ENCODE measurements at regions not wholly inside any gene's neighbourhood (a gene's known extent, or its start where the extent isn't known, plus 50 kb on each side); places are given as distances from the start of the nearest gene placed in this dataset.

DNA sequence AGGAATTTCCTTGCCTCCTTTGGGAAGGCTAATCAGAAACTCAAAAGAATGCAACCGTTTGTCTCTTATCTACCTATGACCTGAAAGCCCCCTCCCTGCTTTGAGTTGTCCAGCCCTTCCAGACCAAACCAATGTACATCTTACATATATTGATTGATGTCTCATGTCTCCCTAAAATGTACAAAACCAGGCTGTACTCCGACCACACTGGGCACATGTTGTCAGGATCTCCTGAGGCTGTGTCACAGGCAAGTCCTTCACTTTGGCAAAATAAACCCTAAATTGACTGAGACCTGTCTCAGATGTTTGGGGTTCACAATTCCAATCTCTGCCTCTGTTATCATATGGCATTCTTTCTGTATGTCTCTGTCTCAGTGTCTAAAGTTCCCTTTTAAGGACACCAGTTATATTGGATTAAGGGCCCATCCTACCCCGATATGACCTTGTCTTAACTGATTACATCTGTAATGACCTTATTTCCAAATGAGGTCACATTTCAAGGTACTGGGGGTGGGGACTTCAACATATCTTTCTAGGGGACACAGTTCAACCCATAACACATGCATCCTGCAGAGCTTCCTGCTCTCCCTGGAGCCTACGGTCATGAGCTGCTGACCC lies 513.5 kb upstream of the JARID2 start:
- Histone ChIP-seq H3K4me1 (ENCODE audit: control insufficient read depth, insufficient read depth, low read depth, low read length) (peaks cover 4% of the 10 kb centered on the region), H2AK5ac (ENCODE audit: low read length, severe bottlenecking) (no peak overlapping the region), H3K79me1 (replicated peaks; ENCODE audit: low read length, poor library complexity, severe bottlenecking) (no peaks in the 10 kb centered on the region), H3K23ac (ENCODE audit: low read length in 2 of 2) (peak overlapping the region in 1 of 2 experiments; percentile 9), H3K9me3 (ENCODE audit: control insufficient read depth, low read length) (no peaks in the 10 kb centered on the region), H2BK12ac (ENCODE audit: low read length in 2 of 2) (peak overlapping the region; percentile 68 to 75), H3K36me3 (ENCODE audit: control insufficient read depth in 1 of 2, insufficient read depth in 2 of 2, low read depth in 1 of 2, low read length in 2 of 2) (no peaks in the 10 kb centered on the region), H3K4me3 (ENCODE audit: insufficient read depth in 1 of 2, low read depth in 1 of 2, low read length in 2 of 2) (peak overlapping the region in 1 of 2 experiments; percentile 1), H3K14ac (ENCODE audit: low read length in 2 of 2) (no peak overlapping the region), H3K4me2 (ENCODE audit: low read length, poor library complexity, severe bottlenecking) (no peak overlapping the region), H4K8ac (ENCODE audit: low read length) (no peak overlapping the region), H3K18ac (ENCODE audit: low read depth in 1 of 2, low read length in 2 of 2) (peak overlapping the region; percentile 54 to 69), H2AFZ (ENCODE audit: low read depth, low read length) (no peak overlapping the region), H4K91ac (ENCODE audit: low read length) (no peak overlapping the region), H2BK120ac (ENCODE audit: low read depth, low read length) (peak overlapping the region; percentile 43), H3K27ac (ENCODE audit: low read length, poor library complexity, severe bottlenecking) (no peak overlapping the region), H3K27me3 (ENCODE audit: control insufficient read depth in 1 of 2, insufficient read depth in 1 of 2, low read length in 2 of 2) (no peaks in the 10 kb centered on the region), H2BK15ac (ENCODE audit: low read depth, poor library complexity, severe bottlenecking) (no peak overlapping the region), H2BK5ac (ENCODE audit: low read depth, low read length, poor library complexity, severe bottlenecking) (no peak overlapping the region), H3K4ac (ENCODE audit: low read depth in 1 of 2, low read length in 2 of 2) (peak overlapping the region in 1 of 2 experiments; percentile 32), H3K9ac (ENCODE audit: low read length) (peak overlapping the region; percentile 70)
- WGBS, result 56% methylated on average over 4 of the region's 4 CpGs
- DNase-seq, result no peak

DNA sequence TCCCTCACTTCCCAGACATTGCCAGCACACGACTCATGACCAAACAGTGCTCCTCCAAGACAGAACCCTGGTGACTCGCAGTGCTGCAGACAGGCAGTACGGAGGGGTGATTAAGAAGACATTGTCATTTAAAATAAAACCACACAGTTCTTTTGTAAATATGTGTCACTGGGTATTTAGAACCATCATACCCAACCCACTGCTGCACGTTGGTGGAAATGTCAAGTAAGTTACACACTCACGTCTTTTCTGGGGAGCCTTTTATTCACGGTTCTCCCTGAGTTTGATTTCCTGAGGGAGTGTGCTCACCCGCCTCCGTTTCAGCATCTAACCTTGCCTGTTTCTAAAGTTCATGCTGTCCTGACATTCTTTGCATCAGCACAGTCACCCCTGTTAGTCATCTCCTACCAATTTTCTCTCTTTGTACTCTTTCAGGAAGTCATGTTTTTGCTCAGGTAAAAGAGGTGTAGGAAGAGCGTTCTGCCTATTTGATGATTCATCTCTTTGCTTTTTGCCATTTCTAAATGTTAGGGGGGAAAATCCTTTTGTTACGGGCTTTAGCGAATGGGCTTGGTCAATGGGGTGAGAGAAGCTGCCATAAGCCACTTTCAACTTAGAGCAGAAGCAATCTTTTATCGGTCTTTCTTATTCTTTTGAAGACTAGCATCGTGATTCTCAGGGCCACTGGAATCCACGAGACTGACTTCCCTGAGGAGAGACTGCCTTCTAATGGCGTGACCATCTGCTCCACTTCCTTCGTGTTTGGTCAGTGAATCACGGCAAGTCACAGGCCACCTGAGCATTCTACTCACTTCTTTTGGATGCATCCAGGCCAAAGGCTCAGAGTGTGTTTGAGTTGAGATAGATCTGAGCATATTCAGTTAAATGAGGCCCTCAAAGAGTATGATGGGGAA lies 512.8 kb upstream of the JARID2 start:
- peak overlapping the region in 1 of 2 experiments; percentile 9 for H3K23ac ChIP-seq (ENCODE audit: low read length in 2 of 2)
- peaks cover 4% of the 10 kb centered on the region for H3K4me1 ChIP-seq (ENCODE audit: control insufficient read depth, insufficient read depth, low read depth, low read length)
- no peak overlapping the region for H3K27ac ChIP-seq (ENCODE audit: low read length, poor library complexity, severe bottlenecking)
- H4K8ac ChIP-seq (ENCODE audit: low read length), result peak overlapping the region; percentile 71
- no peaks in the 10 kb centered on the region for H3K27me3 ChIP-seq (ENCODE audit: control insufficient read depth in 1 of 2, insufficient read depth in 1 of 2, low read length in 2 of 2)
- peak overlapping the region; percentile 54 to 69 for H3K18ac ChIP-seq (ENCODE audit: low read depth in 1 of 2, low read length in 2 of 2)
- H3K9me3 ChIP-seq (ENCODE audit: control insufficient read depth, low read length), result no peaks in the 10 kb centered on the region
- H3K4me3 ChIP-seq (ENCODE audit: insufficient read depth in 1 of 2, low read depth in 1 of 2, low read length in 2 of 2), result peak overlapping the region in 1 of 2 experiments; percentile 1
- WGBS, result 49% methylated on average over 14 of the region's 17 CpGs
- H2BK15ac ChIP-seq (ENCODE audit: low read depth, poor library complexity, severe bottlenecking), result no peak overlapping the region
- no peak overlapping the region for H4K91ac ChIP-seq (ENCODE audit: low read length)
- H2BK12ac ChIP-seq (ENCODE audit: low read length in 2 of 2), result peak overlapping the region; percentile 57 to 75
- peak overlapping the region in 1 of 2 experiments; percentile 32 for H3K4ac ChIP-seq (ENCODE audit: low read depth in 1 of 2, low read length in 2 of 2)
- H3K14ac ChIP-seq (ENCODE audit: low read length in 2 of 2), result peak overlapping the region in 1 of 2 experiments; percentile 61
- H3K9ac ChIP-seq (ENCODE audit: low read length), result peak overlapping the region; percentile 70
- no peak overlapping the region for H2BK120ac ChIP-seq (ENCODE audit: low read depth, low read length)
- H2AK5ac ChIP-seq (ENCODE audit: low read length, severe bottlenecking), result no peak overlapping the region
- H3K79me1 ChIP-seq (replicated peaks; ENCODE audit: low read length, poor library complexity, severe bottlenecking), result no peaks in the 10 kb centered on the region
- H3K4me2 ChIP-seq (ENCODE audit: low read length, poor library complexity, severe bottlenecking), result no peak overlapping the region
- H2AFZ ChIP-seq (ENCODE audit: low read depth, low read length), result no peak overlapping the region
- no peaks in the 10 kb centered on the region for H3K36me3 ChIP-seq (ENCODE audit: control insufficient read depth in 1 of 2, insufficient read depth in 2 of 2, low read depth in 1 of 2, low read length in 2 of 2)
- DNase-seq, result peak; percentile 76
- no peak overlapping the region for H2BK5ac ChIP-seq (ENCODE audit: low read depth, low read length, poor library complexity, severe bottlenecking)

DNA sequence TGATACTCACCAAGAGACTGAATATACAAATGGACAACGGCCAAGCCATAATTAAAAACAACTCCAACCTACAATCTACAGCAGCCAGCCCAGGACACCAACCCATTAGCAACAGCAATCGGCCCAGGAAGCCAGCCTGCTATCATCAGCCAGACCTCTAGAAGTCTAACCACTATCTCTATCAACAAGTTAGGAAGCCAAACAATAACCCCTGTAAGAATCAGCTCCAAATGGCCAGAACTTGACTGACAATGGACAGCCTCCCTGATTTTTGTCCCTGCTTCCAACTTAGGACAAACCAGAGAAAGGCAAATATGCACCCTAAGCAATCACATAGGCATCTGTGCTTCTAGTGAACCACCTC lies 511.8 kb upstream of the JARID2 start:
- no peak for DNase-seq
- Histone ChIP-seq H2BK15ac (ENCODE audit: low read depth, poor library complexity, severe bottlenecking) (no peak overlapping the region), H2BK12ac (ENCODE audit: low read length in 2 of 2) (peak overlapping the region; percentile 73 to 94), H2AK5ac (ENCODE audit: low read length, severe bottlenecking) (no peak overlapping the region), H3K9ac (ENCODE audit: low read length) (peak overlapping the region; percentile 70), H3K36me3 (ENCODE audit: control insufficient read depth in 1 of 2, insufficient read depth in 2 of 2, low read depth in 1 of 2, low read length in 2 of 2) (no peaks in the 10 kb centered on the region), H3K4me3 (ENCODE audit: insufficient read depth in 1 of 2, low read depth in 1 of 2, low read length in 2 of 2) (peak overlapping the region in 1 of 2 experiments; percentile 13), H3K4me2 (ENCODE audit: low read length, poor library complexity, severe bottlenecking) (no peak overlapping the region), H3K4me1 (ENCODE audit: control insufficient read depth, insufficient read depth, low read depth, low read length) (peaks cover 4% of the 10 kb centered on the region), H4K8ac (ENCODE audit: low read length) (peak overlapping the region; percentile 57), H3K27me3 (ENCODE audit: control insufficient read depth in 1 of 2, insufficient read depth in 1 of 2, low read length in 2 of 2) (no peaks in the 10 kb centered on the region), H4K91ac (ENCODE audit: low read length) (peak overlapping the region; percentile 78), H3K18ac (ENCODE audit: low read depth in 1 of 2, low read length in 2 of 2) (peak overlapping the region in 1 of 2 experiments; percentile 13), H3K4ac (ENCODE audit: low read depth in 1 of 2, low read length in 2 of 2) (peak overlapping the region; percentile 47 to 48), H2BK120ac (ENCODE audit: low read depth, low read length) (peak overlapping the region; percentile 67), H3K9me3 (ENCODE audit: control insufficient read depth, low read length) (no peaks in the 10 kb centered on the region), H3K14ac (ENCODE audit: low read length in 2 of 2) (no peak overlapping the region), H3K23ac (ENCODE audit: low read length in 2 of 2) (no peak overlapping the region), H2AFZ (ENCODE audit: low read depth, low read length) (no peak overlapping the region), H2BK5ac (ENCODE audit: low read depth, low read length, poor library complexity, severe bottlenecking) (no peak overlapping the region), H3K27ac (ENCODE audit: low read length, poor library complexity, severe bottlenecking) (no peak overlapping the region), H3K79me1 (replicated peaks; ENCODE audit: low read length, poor library complexity, severe bottlenecking) (no peaks in the 10 kb centered on the region)
- 94% methylated on average over 2 of the region's 2 CpGs for WGBS

Data from mesenchymal stem cell (in vitro differentiated cells and primary cell).